Activated naive CD4-positive, alpha-beta T cell treated with anti-CD3 and anti-CD28 coated beads, Interleukin-2, amount 10 ng/mL, durations not matched to agents 7 days and 5 days (primary cell): ENCODE measurements at regions not wholly inside any gene's neighbourhood (a gene's known extent, or its start where the extent isn't known, plus 50 kb on each side); places are given as distances from the start of the nearest gene placed in this dataset.

Source experiments
- CTCF ChIA-PET: fragments of 350-600 bp; sonication (Branson Sonifier 250); formaldehyde crosslinking; loops from one replicate; lab custom pipeline; 2021; ENCODE audit warnings: antibody characterized with exemption; lab: Charles Lee
- DNase-seq: peaks from one replicate; pipeline ENCODE4 v3.0.0-alpha.2; 2020
- H3K27ac Mint-ChIP-seq: one replicate; pipeline ENCODE4 v1.8.0; 2021; ENCODE audit warnings: mild to moderate bottlenecking, moderate library complexity, mixed read lengths
- H3K27me3 Mint-ChIP-seq: one replicate; pipeline ENCODE4 v1.8.0; 2021; ENCODE audit warnings: mild to moderate bottlenecking, mixed read lengths
- H3K36me3 Mint-ChIP-seq: one replicate; pipeline ENCODE4 v1.8.0; 2021; ENCODE audit warnings: mixed read lengths
- H3K4me1 Mint-ChIP-seq: one replicate; pipeline ENCODE4 v1.8.0; 2021; ENCODE audit warnings: mixed read lengths
- H3K4me3 Mint-ChIP-seq: one replicate; pipeline ENCODE4 v1.8.0; 2021; ENCODE audit warnings: mild to moderate bottlenecking, moderate library complexity, mixed read lengths
- H3K9me3 Mint-ChIP-seq: one replicate; pipeline ENCODE4 v1.8.0; 2021; ENCODE audit warnings: mixed read lengths

GRCh38 chr10:7507887-7508726 is 97.3 kb upstream of the SFMBT2 start:
- peaks cover 43% of the 10 kb centered on the region for H3K36me3 Mint-ChIP-seq
- H3K4me1 Mint-ChIP-seq: peaks cover 57% of the 10 kb centered on the region
- CTCF ChIA-PET: interaction anchor here (0.6 to 1.1 kb wide), 2 partner anchors 16 to 17 kb away, joined by 3 read pairs; no protein-coding TSS in a partner anchor
- H3K27ac Mint-ChIP-seq: peak overlapping the region; percentile 97
- H3K4me3 Mint-ChIP-seq: peak overlapping the region; percentile 38
- DNase-seq: peak; percentile 71
- H3K27me3 Mint-ChIP-seq: peaks cover 10% of the 10 kb centered on the region
- H3K9me3 Mint-ChIP-seq: peaks cover 41% of the 10 kb centered on the region

GRCh38 chr10:7506571-7506970 is 95.7 kb upstream of the SFMBT2 start:
- CTCF ChIA-PET: interaction anchor here (0.6 kb wide), 1 partner anchor 182 kb away, joined by 3 read pairs; no protein-coding TSS in a partner anchor
- H3K9me3 Mint-ChIP-seq: peaks cover 39% of the 10 kb centered on the region
- H3K4me1 Mint-ChIP-seq: peaks cover 53% of the 10 kb centered on the region
- H3K4me3 Mint-ChIP-seq: no peak overlapping the region
- H3K36me3 Mint-ChIP-seq: peaks cover 41% of the 10 kb centered on the region
- H3K27ac Mint-ChIP-seq: peak overlapping the region; percentile 97
- no peak for DNase-seq
- peaks cover 14% of the 10 kb centered on the region for H3K27me3 Mint-ChIP-seq

GRCh38 chr10:7505196-7505595 is 94.4 kb upstream of the SFMBT2 start:
- CTCF ChIA-PET: no interaction called here
- Mint-ChIP-seq H3K4me1 (peaks cover 55% of the 10 kb centered on the region), H3K36me3 (peaks cover 36% of the 10 kb centered on the region), H3K27me3 (peaks cover 14% of the 10 kb centered on the region), H3K27ac (no peak overlapping the region), H3K4me3 (no peak overlapping the region), H3K9me3 (peaks cover 30% of the 10 kb centered on the region)
- no peak for DNase-seq

- no peak for DNase-seq
- Mint-ChIP-seq H3K9me3 (peaks cover 14% of the 10 kb centered on the region), H3K4me1 (peaks cover 46% of the 10 kb centered on the region), H3K36me3 (peaks cover 20% of the 10 kb centered on the region), H3K27me3 (peaks cover 14% of the 10 kb centered on the region), H3K4me3 (no peak overlapping the region), H3K27ac (no peak overlapping the region)
- CTCF ChIA-PET: interaction anchor here (1.0 kb wide), 1 partner anchor 22 kb away, joined by 4 read pairs; no protein-coding TSS in a partner anchor
These were observed 92.4 kb upstream of the SFMBT2 start for GRCh38 chr10:7503190-7503589.

- H3K9me3 Mint-ChIP-seq: peaks cover 2% of the 10 kb centered on the region
- H3K27ac Mint-ChIP-seq: no peak overlapping the region
- peaks cover 10% of the 10 kb centered on the region for H3K27me3 Mint-ChIP-seq
- peak; percentile 29 for DNase-seq
- H3K36me3 Mint-ChIP-seq: peaks cover 7% of the 10 kb centered on the region
- H3K4me3 Mint-ChIP-seq: no peak overlapping the region
- CTCF ChIA-PET: interaction anchor here (1.2 kb wide), 1 partner anchor 8 kb away, joined by 3 read pairs; no protein-coding TSS in a partner anchor
- peaks cover 27% of the 10 kb centered on the region for H3K4me1 Mint-ChIP-seq
These were observed 90.3 kb upstream of the SFMBT2 start for GRCh38 chr10:7501157-7501556.

GRCh38 chr10:7498111-7498510 is 87.3 kb upstream of the SFMBT2 start:
- CTCF ChIA-PET: no interaction called here
- DNase-seq: no peak
- Mint-ChIP-seq H3K27ac (no peak overlapping the region), H3K4me1 (peaks cover 29% of the 10 kb centered on the region), H3K9me3 (no peaks in the 10 kb centered on the region), H3K36me3 (no peaks in the 10 kb centered on the region), H3K4me3 (no peak overlapping the region), H3K27me3 (peaks cover 4% of the 10 kb centered on the region)

- no peak overlapping the region for H3K27ac Mint-ChIP-seq
These were observed 83.2 kb upstream of the SFMBT2 start for GRCh38 chr10:7493996-7494395.

GRCh38 chr10:7492660-7493046 is 81.8 kb upstream of the SFMBT2 start:
- Mint-ChIP-seq H3K27me3 (no peaks in the 10 kb centered on the region), H3K36me3 (peaks cover 7% of the 10 kb centered on the region), H3K4me1 (peaks cover 58% of the 10 kb centered on the region), H3K27ac (peak overlapping the region; percentile 47), H3K4me3 (no peak overlapping the region), H3K9me3 (peaks cover 8% of the 10 kb centered on the region)
- CTCF ChIA-PET: interaction anchor here (1.0 to 1.2 kb wide), 3 partner anchors 9 to 81 kb away, joined by 3 read pairs; no protein-coding TSS in a partner anchor
- DNase-seq: no peak

More at GRCh38 chr10:7493996-7494395, 83.2 kb upstream of the SFMBT2 start:
- Mint-ChIP-seq H3K4me3 (no peak overlapping the region), H3K4me1 (peaks cover 48% of the 10 kb centered on the region), H3K36me3 (peaks cover 6% of the 10 kb centered on the region), H3K9me3 (peaks cover 8% of the 10 kb centered on the region), H3K27me3 (no peaks in the 10 kb centered on the region)
- CTCF ChIA-PET: no interaction called here
- DNase-seq: no peak

GRCh38 chr10:7491949-7492659 is 81.3 kb upstream of the SFMBT2 start:
- Mint-ChIP-seq H3K27ac (peak overlapping the region; percentile 60), H3K9me3 (peaks cover 12% of the 10 kb centered on the region), H3K4me1 (peaks cover 63% of the 10 kb centered on the region), H3K27me3 (no peaks in the 10 kb centered on the region), H3K36me3 (peaks cover 11% of the 10 kb centered on the region), H3K4me3 (no peak overlapping the region)
- no peak for DNase-seq
- CTCF ChIA-PET: interaction anchor here (0.5 to 1.2 kb wide), 4 partner anchors 10 to 80 kb away, joined by 3 read pairs; no protein-coding TSS in a partner anchor

GRCh38 chr10:7491230-7491629 is 80.4 kb upstream of the SFMBT2 start:
- Mint-ChIP-seq H3K9me3 (peaks cover 15% of the 10 kb centered on the region), H3K4me3 (no peak overlapping the region), H3K4me1 (peaks cover 66% of the 10 kb centered on the region), H3K27me3 (no peaks in the 10 kb centered on the region), H3K27ac (peak overlapping the region; percentile 34), H3K36me3 (peaks cover 13% of the 10 kb centered on the region)
- no peak for DNase-seq
- CTCF ChIA-PET: no interaction called here

- Mint-ChIP-seq H3K27me3 (no peaks in the 10 kb centered on the region), H3K27ac (no peak overlapping the region), H3K4me3 (no peak overlapping the region), H3K36me3 (peaks cover 23% of the 10 kb centered on the region), H3K9me3 (peaks cover 18% of the 10 kb centered on the region), H3K4me1 (peaks cover 83% of the 10 kb centered on the region)
- DNase-seq: no peak
- CTCF ChIA-PET: interaction anchor here (0.6 kb wide), 1 partner anchor 37 kb away, joined by 5 read pairs; no protein-coding TSS in a partner anchor
These were observed 77.6 kb upstream of the SFMBT2 start for GRCh38 chr10:7488418-7488829.

- no peak overlapping the region for H3K27ac Mint-ChIP-seq
- peaks cover 19% of the 10 kb centered on the region for H3K9me3 Mint-ChIP-seq
- H3K36me3 Mint-ChIP-seq: peaks cover 25% of the 10 kb centered on the region
- peaks cover 83% of the 10 kb centered on the region for H3K4me1 Mint-ChIP-seq
- H3K27me3 Mint-ChIP-seq: no peaks in the 10 kb centered on the region
- CTCF ChIA-PET: no interaction called here
- DNase-seq: no peak
- H3K4me3 Mint-ChIP-seq: no peak overlapping the region
These were observed 76.7 kb upstream of the SFMBT2 start for GRCh38 chr10:7487528-7487927.

- Mint-ChIP-seq H3K4me1 (peaks cover 81% of the 10 kb centered on the region), H3K9me3 (peaks cover 16% of the 10 kb centered on the region), H3K4me3 (no peak overlapping the region), H3K36me3 (peaks cover 25% of the 10 kb centered on the region), H3K27ac (peak overlapping the region; percentile 2), H3K27me3 (no peaks in the 10 kb centered on the region)
- CTCF ChIA-PET: no interaction called here
- no peak for DNase-seq
These were observed 75.7 kb upstream of the SFMBT2 start for GRCh38 chr10:7486528-7486927.

GRCh38 chr10:7485799-7486198 is 75.0 kb upstream of the SFMBT2 start:
- H3K36me3 Mint-ChIP-seq: peaks cover 25% of the 10 kb centered on the region
- peaks cover 11% of the 10 kb centered on the region for H3K9me3 Mint-ChIP-seq
- H3K27ac Mint-ChIP-seq: peak overlapping the region; percentile 95
- H3K4me1 Mint-ChIP-seq: peaks cover 81% of the 10 kb centered on the region
- CTCF ChIA-PET: no interaction called here
- peak overlapping the region; percentile 49 for H3K4me3 Mint-ChIP-seq
- DNase-seq: no peak
- no peaks in the 10 kb centered on the region for H3K27me3 Mint-ChIP-seq
